ENCODE measurements at regions not wholly inside any gene's neighbourhood (a gene's known extent, or its start where the extent isn't known, plus 50 kb on each side); places are given as distances from the start of the nearest gene placed in this dataset.

- no peak for DNase-seq (ENCODE audit: low spot score)
Measured at GRCh38 chr13:108156749-108157148, 58.6 kb downstream of the LIG4 start.

DNA sequence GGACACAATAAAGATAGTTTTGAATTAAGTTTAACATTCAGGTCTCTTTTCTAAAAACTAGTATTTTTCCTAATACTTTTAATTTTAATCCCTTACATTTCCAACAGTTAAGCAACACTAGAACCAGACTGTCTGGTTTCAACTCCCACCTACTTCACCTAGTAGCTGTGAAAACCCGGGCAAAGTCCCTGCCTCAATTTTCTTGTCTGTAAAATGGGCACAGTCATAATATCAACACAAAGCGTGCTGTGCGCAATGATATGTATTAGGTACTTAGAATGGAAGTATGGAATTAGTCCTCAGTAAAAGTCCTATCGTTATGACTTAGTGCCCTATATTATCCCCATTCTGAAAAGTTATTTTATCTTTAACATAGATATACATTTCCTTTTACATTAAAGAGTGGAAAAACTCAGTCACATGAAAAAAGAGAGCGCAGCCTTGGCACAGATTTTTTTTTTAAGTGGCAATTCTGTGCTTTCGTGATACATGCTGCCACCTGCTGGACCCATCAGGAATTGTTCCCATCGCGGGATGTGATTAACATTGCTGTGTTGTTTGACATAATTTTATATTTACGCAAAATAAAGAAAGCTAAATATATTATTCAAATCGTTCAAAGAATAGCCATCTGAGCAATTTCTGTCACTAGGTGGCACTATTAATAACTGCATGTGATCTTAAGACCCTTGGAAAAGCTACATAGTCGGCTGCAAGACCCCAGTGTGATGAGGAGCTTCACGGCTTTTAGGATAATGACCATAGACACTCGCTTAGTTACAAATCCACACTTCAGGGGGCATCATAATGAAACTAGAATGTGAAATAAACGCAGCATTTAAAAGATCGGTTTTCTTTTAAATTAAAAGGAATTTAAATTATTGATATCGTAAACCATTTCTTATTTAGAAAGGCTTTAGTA is 59.9 kb downstream of the LIG4 start:
- DNase-seq (ENCODE audit: low spot score) = peak; percentile 54

GRCh38 chr13:108154421-108154858 is 60.9 kb downstream of the LIG4 start:
- no peak for DNase-seq (ENCODE audit: low spot score)

- peak; percentile 11 for DNase-seq (ENCODE audit: low spot score)
Measured at GRCh38 chr13:108146642-108147041, 68.7 kb downstream of the LIG4 start.

GRCh38 chr13:108142702-108143436 is 72.5 kb downstream of the LIG4 start:
- DNase-seq (ENCODE audit: low spot score) = no peak

- no peak for DNase-seq (ENCODE audit: low spot score)
Measured at GRCh38 chr13:108137176-108137575, 78.2 kb downstream of the LIG4 start.

DNA sequence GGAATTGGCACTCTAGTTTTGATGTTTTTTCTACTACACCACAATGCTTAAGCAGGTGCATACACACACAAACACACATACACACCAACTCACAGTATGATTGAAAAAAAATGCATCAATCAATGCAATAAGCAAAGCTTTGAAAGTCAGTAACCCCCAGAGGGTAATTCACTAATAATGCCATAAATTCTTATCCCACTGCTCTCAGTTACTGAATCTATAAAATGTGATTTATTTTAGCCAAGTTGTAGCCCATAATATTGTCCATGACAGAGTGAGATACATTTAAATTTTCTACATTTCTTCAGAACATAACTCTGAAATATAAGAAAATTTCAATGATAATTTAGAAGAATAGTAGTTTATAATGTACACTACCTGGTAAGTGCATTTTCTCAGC is 87.9 kb downstream of the LIG4 start:
- no peak for DNase-seq (ENCODE audit: low spot score)

DNA sequence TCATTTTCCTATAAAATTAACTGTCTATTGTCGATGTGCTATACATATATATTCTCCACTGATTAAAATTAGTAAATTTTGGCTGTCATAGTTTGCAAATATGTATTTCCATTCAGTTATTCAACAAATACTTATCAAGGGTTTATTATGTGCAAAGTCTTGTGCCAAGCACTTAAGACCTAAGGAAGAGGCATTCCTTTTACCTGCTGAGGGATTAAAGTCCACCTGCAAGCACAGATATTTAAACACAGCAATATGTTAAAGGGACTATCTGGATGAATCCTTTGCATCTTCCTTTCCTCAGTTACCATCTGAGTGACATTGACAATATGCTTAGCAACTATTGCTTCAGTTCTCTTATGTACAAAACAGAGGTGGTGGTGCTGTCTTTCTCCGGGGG is 89.3 kb downstream of the LIG4 start:
- no peak for DNase-seq (ENCODE audit: low spot score)

DNA sequence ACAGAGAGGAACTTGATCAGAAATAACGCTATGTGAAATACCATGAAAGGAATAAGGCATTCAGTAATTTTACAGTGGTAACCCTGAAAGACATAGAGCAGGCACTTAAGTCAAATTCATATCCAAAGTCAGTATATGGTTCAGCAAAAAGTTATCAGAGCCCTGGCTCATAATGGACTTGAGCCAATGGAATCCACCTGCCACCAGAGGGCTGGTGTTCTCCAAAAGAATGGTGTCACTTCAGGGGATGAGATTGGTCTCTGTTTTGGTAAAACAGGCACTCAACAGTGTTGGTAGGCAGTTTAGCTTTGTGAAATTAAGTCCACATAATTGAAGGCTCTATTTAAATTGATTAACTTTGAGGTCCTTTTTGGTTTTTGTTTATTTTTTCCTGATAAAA is 93.9 kb downstream of the LIG4 start:
- no peak for DNase-seq (ENCODE audit: low spot score)

DNA sequence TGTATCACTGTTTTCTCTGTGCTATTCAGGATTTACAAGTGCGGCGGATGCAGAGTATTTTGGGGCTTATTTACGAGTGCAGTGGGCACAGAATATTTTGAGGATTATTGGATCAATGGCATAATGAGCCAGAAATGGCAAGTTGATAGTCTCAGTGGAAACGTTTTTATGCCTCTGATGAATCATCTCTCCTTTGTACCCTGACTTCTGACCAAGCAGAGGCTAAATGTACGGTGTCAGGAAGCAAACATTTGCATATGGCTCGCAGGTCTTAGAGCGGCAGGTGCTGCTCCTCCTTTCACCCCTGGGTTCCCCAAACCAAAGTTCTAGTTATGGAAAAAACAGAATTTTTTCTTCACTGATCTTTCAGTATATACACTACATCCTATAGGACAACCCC is 94.5 kb downstream of the LIG4 start:
- DNase-seq (ENCODE audit: low spot score) = no peak

- no peak for DNase-seq (ENCODE audit: low spot score)
Measured at GRCh38 chr13:108120302-108120701, 95.0 kb downstream of the LIG4 start.

DNA sequence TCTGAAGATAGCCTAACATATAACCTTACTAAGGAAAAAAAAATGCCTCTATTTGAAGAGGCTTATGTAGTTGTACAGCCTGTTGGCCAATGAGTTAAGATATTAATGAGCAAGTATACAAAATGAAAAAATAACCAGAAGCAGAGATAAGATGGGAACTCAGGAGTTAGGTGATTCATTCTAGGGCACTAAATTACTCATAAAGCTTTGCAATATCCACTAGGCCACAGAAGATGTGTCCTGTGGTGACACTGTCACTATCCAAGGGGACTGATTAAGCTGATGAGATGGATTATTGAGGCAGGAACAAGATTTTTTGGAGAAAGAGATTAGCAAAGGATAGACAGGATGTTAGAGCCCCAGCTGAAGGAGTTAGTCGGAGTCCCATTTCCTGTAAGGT is 99.6 kb downstream of the LIG4 start:
- DNase-seq (ENCODE audit: low spot score) = no peak

DNA sequence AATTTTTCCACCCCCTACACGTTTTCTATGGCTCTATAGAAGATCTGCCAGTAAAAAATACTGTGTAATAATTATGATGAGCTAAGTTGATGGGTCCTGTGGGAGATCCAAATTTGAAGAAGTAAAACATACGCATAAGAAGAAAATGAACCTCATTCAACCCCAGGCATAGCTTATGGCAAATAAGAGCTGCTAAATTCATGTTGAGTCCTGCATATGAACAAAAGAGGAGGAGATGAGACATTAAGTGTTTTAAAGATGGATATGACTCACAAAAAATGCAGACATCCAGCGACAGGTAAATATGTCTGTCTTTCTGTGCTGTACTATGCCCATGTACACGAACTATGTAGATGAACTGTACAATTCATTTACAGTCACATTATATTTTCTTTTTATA is 101.9 kb downstream of the LIG4 start:
- no peak for DNase-seq (ENCODE audit: low spot score)

DNA sequence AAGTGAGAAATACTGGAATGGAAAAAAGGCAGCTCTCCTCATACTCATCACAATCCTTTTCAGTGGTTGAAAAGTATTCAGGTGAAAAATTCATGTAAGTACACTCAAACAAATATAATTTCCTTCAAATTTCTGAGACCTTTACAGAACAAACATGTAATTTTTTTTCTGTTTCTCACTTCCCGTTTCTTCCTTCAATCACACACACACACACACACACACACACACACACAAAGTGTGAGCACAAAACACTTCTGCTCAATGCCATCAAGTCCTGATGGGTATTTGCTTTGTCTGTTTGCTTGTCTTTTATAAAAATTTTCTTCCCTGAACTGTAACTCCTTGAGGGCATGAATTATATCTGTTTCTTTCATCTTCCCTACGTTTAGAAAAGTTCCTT is 110.6 kb downstream of the LIG4 start:
- DNase-seq (ENCODE audit: low spot score) = no peak

GRCh38 chr13:108102771-108103170 is 112.6 kb downstream of the LIG4 start:
- DNase-seq (ENCODE audit: low spot score) = peak; percentile 69

DNA sequence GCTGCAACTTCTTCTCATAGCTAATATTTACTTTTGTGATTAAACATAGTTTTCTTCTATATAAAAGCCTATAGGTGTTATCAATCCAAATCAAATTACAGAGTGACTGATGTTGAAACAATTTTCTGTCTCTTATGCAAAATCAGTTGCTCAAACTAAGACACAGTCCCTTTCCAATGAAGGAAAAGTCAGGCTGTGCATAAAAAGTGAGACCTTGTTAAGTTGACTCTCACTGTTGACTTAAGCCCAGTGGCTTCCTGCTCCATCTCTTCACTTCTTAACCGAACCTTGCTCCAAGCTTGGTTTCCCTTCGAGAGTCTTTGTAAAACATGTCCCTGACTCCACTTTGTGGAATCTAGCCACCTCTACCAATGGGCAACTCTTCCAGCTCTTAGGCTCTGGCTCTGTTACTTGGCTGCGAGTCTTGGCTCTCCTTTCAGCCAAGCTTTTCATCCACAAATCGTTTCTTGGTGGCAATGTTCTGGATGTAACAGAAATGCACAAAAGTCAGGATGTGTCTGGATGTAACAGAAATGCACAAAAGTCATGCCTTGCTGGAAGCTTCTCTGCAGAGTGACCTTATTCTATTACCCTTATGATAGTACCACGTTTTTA is 118.9 kb downstream of the LIG4 start:
- DNase-seq (ENCODE audit: low spot score) = no peak

DNA sequence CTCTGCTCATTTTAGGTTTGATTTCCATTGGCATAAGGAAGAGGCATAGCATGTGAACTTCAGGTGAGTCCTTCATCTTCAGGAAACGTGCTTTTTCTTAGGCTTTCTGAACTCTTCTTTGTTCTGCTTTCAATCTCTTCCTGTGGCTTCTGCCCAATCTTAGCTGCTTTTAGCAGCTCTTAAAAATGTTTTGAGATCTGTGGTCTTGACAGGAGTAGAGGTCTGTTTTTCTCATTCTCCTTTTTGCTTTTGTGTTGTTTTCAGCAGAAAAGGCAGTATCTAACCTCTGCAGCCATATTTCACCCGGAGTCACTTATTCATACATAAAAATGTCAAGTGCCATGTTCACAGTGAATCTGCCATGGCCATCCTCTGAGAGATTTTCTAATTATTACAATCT is 120.3 kb downstream of the LIG4 start:
- DNase-seq (ENCODE audit: low spot score) = no peak

GRCh38 chr13:108093616-108094015 is 121.7 kb downstream of the LIG4 start:
- no peak for DNase-seq (ENCODE audit: low spot score)

DNA sequence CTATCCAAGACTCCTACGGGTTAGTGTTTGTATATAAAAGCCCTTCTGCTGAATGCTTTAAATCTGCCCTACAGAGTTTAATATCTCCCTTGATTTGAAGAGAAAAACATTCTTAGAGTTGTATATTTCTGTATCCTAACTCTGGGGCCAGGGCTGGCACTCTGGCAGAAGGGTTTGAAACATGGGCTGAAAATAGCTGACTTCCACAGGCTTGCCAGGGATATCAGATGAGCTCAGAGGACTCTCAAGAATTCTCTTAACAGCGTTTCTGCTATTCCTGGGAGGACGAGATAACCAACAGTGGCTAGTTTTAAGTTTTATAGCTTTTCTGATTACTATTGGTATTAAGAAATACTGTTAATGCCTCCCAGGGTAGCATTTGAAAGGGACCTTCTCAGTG is 127.5 kb downstream of the LIG4 start:
- peak; percentile 26 for DNase-seq (ENCODE audit: low spot score)

GRCh38 chr13:108086678-108087077 is 128.7 kb downstream of the LIG4 start:
- peak; percentile 2 for DNase-seq (ENCODE audit: low spot score)

DNA sequence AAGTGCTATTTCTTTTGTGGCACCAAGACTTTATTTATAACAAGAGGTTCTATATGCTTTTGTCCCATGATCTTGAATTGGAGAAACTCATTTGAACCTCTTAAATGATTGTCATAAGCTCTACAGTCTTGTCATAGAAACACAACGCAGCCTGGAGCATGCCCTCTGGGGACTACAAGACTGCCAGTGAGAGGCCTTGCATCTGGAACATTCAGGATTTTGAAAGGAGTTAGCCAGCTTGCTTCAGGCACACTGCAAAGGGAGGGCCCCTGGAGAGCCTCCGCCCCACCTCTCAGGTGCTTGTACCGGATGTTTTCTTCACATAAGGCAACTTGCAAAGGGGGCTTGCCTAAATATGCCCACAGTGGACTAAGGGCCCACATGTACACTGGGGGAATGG is 130.5 kb downstream of the LIG4 start:
- no peak for DNase-seq (ENCODE audit: low spot score)

GRCh38 chr13:108083056-108083455 is 132.3 kb downstream of the LIG4 start:
- DNase-seq (ENCODE audit: low spot score) = no peak

- DNase-seq (ENCODE audit: low spot score) = no peak
Measured at GRCh38 chr13:108082481-108082880, 132.9 kb downstream of the LIG4 start.
